ENCODE measurements at regions not wholly inside any gene's neighbourhood (a gene's known extent, or its start where the extent isn't known, plus 50 kb on each side); places are given as distances from the start of the nearest gene placed in this dataset.

- intact Hi-C loops (cut with DNase I), result no loop called here
- H3K4me1 ChIP-seq (replicated peaks in 1 of 2), result no peaks in the 10 kb centered on the region
- no peaks in the 10 kb centered on the region for H3K27me3 ChIP-seq
- 71 to 81% (median 79%) methylated on average over 2 of the region's 2 CpGs for WGBS, 4 donors
- H3K27ac ChIP-seq, result no peak overlapping the region
- TF ChIP-seq POLR2A (IDR thresholded peaks at IDR 0.05) (no peak), CTCF (IDR thresholded peaks at IDR 0.05) (no peak)
- H3K9me3 ChIP-seq (replicated peaks in 1 of 3), result no peaks in the 10 kb centered on the region
- DNase-seq, result no peak
- H3K4me3 ChIP-seq, result no peak overlapping the region
- H3K36me3 ChIP-seq (replicated peaks in 1 of 2), result no peaks in the 10 kb centered on the region
These were observed 294.1 kb downstream of the RMST start for GRCh38 chr12:97756741-97757140.

- TF ChIP-seq POLR2A (IDR thresholded peaks at IDR 0.05) (no peak), CTCF (IDR thresholded peaks at IDR 0.05) (no peak)
- Histone ChIP-seq H3K4me3 (no peak overlapping the region), H3K27ac (no peak overlapping the region)
These were observed 295.0 kb downstream of the RMST start for GRCh38 chr12:97757481-97758193.

GRCh38 chr12:97758194-97758501 is 295.5 kb downstream of the RMST start:
- no peaks in the 10 kb centered on the region for H3K9me3 ChIP-seq (replicated peaks in 1 of 3)
- intact Hi-C loops (cut with DNase I), result no loop called here

More at GRCh38 chr12:97757481-97758193, 295.0 kb downstream of the RMST start:
- Histone ChIP-seq H3K36me3 (replicated peaks in 1 of 2) (no peaks in the 10 kb centered on the region), H3K4me1 (replicated peaks in 1 of 2) (no peaks in the 10 kb centered on the region), H3K27me3 (no peaks in the 10 kb centered on the region), H3K9me3 (replicated peaks in 1 of 3) (no peaks in the 10 kb centered on the region)
- intact Hi-C loops (cut with DNase I), result no loop called here
- 53 to 61% (median 54%) methylated on average over 6 of the region's 6 CpGs for whole genome bisulfite sequencing, 4 donors
- DNase-seq, result no peak

GRCh38 chr12:97758586-97758985 is 296.0 kb downstream of the RMST start:
- Histone ChIP-seq H3K36me3 (replicated peaks in 1 of 2) (no peaks in the 10 kb centered on the region), H3K4me3 (no peak overlapping the region), H3K27me3 (no peaks in the 10 kb centered on the region), H3K27ac (no peak overlapping the region), H3K4me1 (replicated peaks in 1 of 2) (no peaks in the 10 kb centered on the region), H3K9me3 (replicated peaks in 1 of 3) (no peaks in the 10 kb centered on the region)
- intact Hi-C loops (cut with DNase I), result no loop called here
- 70 to 82% (median 72%) methylated on average over 1 of the region's 1 CpG for WGBS, 4 donors
- TF ChIP-seq CTCF (IDR thresholded peaks at IDR 0.05), result no peak
- no peak for TF ChIP-seq POLR2A (IDR thresholded peaks at IDR 0.05)
- DNase-seq, result no peak

More at GRCh38 chr12:97758194-97758501, 295.5 kb downstream of the RMST start:
- no peaks in the 10 kb centered on the region for H3K27me3 ChIP-seq
- no peak overlapping the region for H3K4me3 ChIP-seq
- TF ChIP-seq CTCF (IDR thresholded peaks at IDR 0.05) (no peak), POLR2A (IDR thresholded peaks at IDR 0.05) (no peak)
- no peaks in the 10 kb centered on the region for H3K4me1 ChIP-seq (replicated peaks in 1 of 2)
- no peak for DNase-seq
- H3K36me3 ChIP-seq (replicated peaks in 1 of 2), result no peaks in the 10 kb centered on the region
- no peak overlapping the region for H3K27ac ChIP-seq
- 64 to 82% (median 80%) methylated on average over 1 of the region's 1 CpG for WGBS, 4 donors

All from adrenal gland (tissue), 9 donors.